ENCODE measurements at regions not wholly inside any gene's neighbourhood (a gene's known extent, or its start where the extent isn't known, plus 50 kb on each side); places are given as distances from the start of the nearest gene placed in this dataset.

DNA sequence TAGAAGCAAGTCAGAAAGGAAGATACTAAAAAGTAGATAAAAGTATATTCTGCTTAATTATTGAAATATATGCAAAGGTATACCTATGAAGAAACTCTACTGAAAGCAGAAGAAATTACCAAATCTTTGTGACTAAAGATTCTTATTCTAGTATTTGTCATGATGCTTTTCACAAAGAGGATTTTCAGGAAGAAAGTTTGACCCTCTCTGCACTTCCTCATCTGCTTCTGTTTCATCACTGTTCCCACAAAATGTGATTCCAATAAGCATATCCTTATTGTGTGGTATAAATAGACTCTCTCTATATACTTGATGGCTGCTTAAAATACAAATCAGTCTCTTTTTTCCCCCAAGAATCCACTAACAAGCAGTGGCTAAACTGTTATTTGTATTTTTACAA, 2139.6 kb upstream of the ACO1 start:
- TF ChIP-seq, protein P1, sequence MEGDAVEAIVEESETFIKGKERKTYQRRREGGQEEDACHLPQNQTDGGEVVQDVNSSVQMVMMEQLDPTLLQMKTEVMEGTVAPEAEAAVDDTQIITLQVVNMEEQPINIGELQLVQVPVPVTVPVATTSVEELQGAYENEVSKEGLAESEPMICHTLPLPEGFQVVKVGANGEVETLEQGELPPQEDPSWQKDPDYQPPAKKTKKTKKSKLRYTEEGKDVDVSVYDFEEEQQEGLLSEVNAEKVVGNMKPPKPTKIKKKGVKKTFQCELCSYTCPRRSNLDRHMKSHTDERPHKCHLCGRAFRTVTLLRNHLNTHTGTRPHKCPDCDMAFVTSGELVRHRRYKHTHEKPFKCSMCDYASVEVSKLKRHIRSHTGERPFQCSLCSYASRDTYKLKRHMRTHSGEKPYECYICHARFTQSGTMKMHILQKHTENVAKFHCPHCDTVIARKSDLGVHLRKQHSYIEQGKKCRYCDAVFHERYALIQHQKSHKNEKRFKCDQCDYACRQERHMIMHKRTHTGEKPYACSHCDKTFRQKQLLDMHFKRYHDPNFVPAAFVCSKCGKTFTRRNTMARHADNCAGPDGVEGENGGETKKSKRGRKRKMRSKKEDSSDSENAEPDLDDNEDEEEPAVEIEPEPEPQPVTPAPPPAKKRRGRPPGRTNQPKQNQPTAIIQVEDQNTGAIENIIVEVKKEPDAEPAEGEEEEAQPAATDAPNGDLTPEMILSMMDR (IDR thresholded peaks at IDR 0.05): no peak
- TF ChIP-seq POLR2A (IDR thresholded peaks at IDR 0.05): no peak

Data from testis (tissue), 2 donors.